ENCODE measurements at regions not wholly inside any gene's neighbourhood (a gene's known extent, or its start where the extent isn't known, plus 50 kb on each side); places are given as distances from the start of the nearest gene placed in this dataset.

- peak; percentile 3 for DNase-seq (ENCODE audit: low read depth)
Observed at GRCh38 chrX:15915959-15916703, 61.5 kb upstream of the AP1S2 start.

- no peak for DNase-seq (ENCODE audit: low read depth)
Observed at GRCh38 chrX:15914486-15914885, 59.9 kb upstream of the AP1S2 start.

- DNase-seq (ENCODE audit: low read depth), result no peak
Observed at GRCh38 chrX:15913146-15913545, 58.5 kb upstream of the AP1S2 start.

- peak; percentile 6 for DNase-seq (ENCODE audit: low read depth)
Observed at GRCh38 chrX:15911734-15912550, 57.3 kb upstream of the AP1S2 start.

GRCh38 chrX:15909605-15910004 is 55.0 kb upstream of the AP1S2 start:
- no peak for DNase-seq (ENCODE audit: low read depth)

- no peak for DNase-seq (ENCODE audit: low read depth)
Observed at GRCh38 chrX:15908603-15909290, 54.1 kb upstream of the AP1S2 start.

- no peak for DNase-seq (ENCODE audit: low read depth)
Observed at GRCh38 chrX:15906041-15906943, 51.7 kb upstream of the AP1S2 start.
